IPS-20b (cell line): ENCODE measurements at regions not wholly inside any gene's neighbourhood (a gene's known extent, or its start where the extent isn't known, plus 50 kb on each side); places are given as distances from the start of the nearest gene placed in this dataset.

Experiments used
- H3K27ac ChIP-seq: one replicate; pipeline ENCODE4 v1.5.1; 2013; ENCODE audit warnings: low read length
- H3K27me3 ChIP-seq: 2 replicates; pipeline ENCODE4 v1.6.1; 2013; ENCODE audit warnings: mild to moderate bottlenecking, low read length, inconsistent platforms; ENCODE audit not compliant: insufficient read depth
- H3K36me3 ChIP-seq: 2 replicates; pipeline ENCODE4 v1.6.1; 2013; ENCODE audit warnings: low read depth, mild to moderate bottlenecking, inconsistent platforms, low read length, moderate library complexity; ENCODE audit not compliant: insufficient read depth
- H3K4me1 ChIP-seq: 2 replicates; pipeline ENCODE4 v1.6.1; 2013; ENCODE audit warnings: mild to moderate bottlenecking, control low read depth, inconsistent platforms, low read length, moderate library complexity; ENCODE audit not compliant: insufficient read depth
- H3K4me3 ChIP-seq: 2 replicates; pipeline ENCODE4 v1.5.1; 2013; ENCODE audit warnings: mild to moderate bottlenecking, low read length, inconsistent platforms
- H3K9ac ChIP-seq: 2 replicates; pipeline ENCODE4 v1.6.1; 2013; ENCODE audit warnings: low read depth, mild to moderate bottlenecking, inconsistent platforms, low read length, moderate library complexity
- H3K9me3 ChIP-seq: 2 replicates; pipeline ENCODE4 v1.6.1; 2013; ENCODE audit warnings: mild to moderate bottlenecking, low read depth, low read length, inconsistent platforms; ENCODE audit not compliant: insufficient read depth

DNA sequence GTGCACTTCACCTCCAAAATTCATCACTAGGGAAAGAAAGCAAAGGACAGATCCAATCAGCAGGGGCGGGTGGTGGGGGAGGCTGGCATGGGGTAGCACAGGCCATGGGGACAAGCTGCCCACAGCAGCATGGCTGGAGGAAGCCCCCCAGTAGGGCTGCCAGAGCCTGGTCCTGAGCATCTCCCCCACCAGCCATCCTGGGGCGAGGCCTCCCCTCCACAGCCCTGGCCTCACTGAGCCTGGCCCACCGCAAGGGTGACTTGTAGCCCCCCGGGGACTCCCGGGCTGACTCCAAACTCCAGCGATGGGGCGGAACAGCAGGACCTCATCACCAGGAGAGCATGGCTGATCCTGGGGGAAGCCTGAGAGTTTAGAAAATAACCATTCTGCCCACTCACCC, 92.4 kb upstream of the TCERG1L start:
- Histone ChIP-seq H3K27me3 (no peaks in the 10 kb centered on the region), H3K27ac (no peak overlapping the region), H3K4me1 (no peaks in the 10 kb centered on the region), H3K4me3 (no peak overlapping the region), H3K9me3 (no peaks in the 10 kb centered on the region), H3K36me3 (no peaks in the 10 kb centered on the region), H3K9ac (no peak overlapping the region)

DNA sequence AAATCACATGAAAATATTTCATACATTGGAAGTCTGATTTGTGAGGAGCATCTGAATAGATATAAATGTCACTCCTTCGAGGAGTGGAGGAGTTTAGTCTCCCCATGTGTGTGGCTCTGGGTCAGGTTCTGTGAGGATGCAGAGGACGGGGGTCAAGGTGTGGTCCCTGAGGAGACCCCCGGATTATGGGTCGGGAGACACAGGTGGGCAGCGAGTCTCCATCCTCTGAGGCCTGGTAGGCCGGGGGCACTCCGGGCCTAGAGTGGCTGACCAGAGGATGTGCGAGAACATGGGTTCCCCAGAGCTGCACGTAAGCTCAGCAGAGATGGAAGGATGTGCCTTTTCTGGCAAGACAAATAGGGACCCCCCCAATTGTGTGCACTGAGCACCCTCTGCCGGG, 93.4 kb upstream of the TCERG1L start:
- no peaks in the 10 kb centered on the region for H3K9me3 ChIP-seq
- H3K36me3 ChIP-seq: no peaks in the 10 kb centered on the region
- H3K9ac ChIP-seq: no peak overlapping the region
- H3K4me1 ChIP-seq: no peaks in the 10 kb centered on the region
- no peaks in the 10 kb centered on the region for H3K27me3 ChIP-seq
- H3K4me3 ChIP-seq: no peak overlapping the region
- no peak overlapping the region for H3K27ac ChIP-seq

DNA sequence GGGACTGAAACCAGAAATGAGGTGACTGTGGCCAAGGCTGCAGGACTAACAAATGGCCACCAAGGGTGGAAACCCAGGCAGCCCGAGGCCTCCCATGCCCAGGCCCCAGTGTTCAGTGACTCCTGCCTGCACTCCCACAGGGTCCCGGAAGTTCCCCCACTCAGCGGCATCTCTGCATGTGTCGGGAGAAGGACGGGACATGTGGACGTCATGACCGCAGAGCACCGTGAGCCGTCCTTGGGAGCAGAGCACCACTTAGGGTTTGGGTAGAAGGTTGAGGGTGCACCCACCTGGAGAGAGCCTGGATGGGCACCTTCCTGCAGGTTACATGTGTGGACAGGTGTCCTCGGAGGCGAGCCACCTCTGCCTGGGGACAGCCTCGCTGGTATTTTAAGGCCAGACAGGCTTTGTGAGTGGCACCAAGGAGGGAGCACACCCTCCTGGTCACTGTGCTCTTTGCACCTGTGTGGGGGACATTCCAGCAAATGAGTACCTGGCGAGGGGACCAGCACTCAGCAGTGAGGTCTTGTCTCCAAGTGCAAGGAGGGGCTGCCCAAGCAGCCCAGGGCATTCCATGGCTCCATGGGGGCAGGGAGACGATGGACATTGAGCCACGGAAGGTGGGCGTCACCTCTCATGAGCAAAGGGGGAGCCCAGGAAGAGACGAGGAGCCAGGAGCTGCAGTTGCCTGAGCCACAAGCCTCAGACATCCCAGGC, 95.3 kb upstream of the TCERG1L start:
- Histone ChIP-seq H3K9me3 (no peaks in the 10 kb centered on the region), H3K36me3 (no peaks in the 10 kb centered on the region), H3K4me1 (no peaks in the 10 kb centered on the region), H3K4me3 (no peak overlapping the region), H3K27me3 (no peaks in the 10 kb centered on the region), H3K27ac (no peak overlapping the region), H3K9ac (no peak overlapping the region)

DNA sequence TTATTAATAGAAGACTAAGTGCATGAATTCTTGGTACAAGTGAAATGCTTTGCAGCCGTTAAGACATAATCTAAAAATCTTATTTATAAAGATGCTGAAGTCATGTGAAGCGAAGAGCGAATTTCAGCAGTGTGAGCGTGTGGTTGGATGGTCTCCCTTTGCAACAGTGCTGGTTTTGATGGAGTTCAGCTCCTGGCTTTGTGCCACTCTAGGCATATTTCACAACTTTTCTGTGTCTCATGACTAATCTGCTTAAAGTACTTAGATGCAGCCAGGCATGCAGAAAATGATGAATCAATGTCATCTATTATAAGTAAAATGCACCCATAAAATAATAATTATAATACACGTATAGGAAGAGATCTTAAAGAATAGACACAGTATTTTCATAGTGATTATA, 107.2 kb upstream of the TCERG1L start:
- Histone ChIP-seq H3K9ac (no peak overlapping the region), H3K27me3 (no peaks in the 10 kb centered on the region), H3K4me3 (no peak overlapping the region), H3K27ac (no peak overlapping the region), H3K36me3 (no peaks in the 10 kb centered on the region), H3K9me3 (no peaks in the 10 kb centered on the region; the same call in 1 of the 2 replicates), H3K4me1 (no peaks in the 10 kb centered on the region)

DNA sequence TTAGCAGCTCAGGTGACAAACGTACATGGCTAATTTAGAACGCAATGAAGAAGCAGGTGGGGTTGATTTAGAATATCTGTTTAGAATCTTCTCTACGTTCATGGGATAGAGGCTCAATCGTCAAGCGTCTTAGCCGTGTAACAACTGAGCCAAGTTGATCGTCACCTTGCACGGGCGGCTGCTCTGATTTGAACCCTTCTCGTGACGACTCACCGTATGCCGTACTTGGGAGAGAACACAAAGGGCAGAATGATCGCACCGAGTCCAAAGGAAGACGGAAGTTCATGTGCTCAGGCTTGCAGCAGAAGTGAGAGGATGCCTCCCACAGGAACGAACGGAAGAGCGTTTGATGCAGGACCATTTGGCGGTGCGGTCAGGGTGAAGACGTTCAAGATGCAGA, 108.3 kb upstream of the TCERG1L start:
- Histone ChIP-seq H3K9me3 (no peaks in the 10 kb centered on the region; the same call in 1 of the 2 replicates), H3K27ac (no peak overlapping the region), H3K4me3 (no peak overlapping the region), H3K36me3 (no peaks in the 10 kb centered on the region), H3K27me3 (no peaks in the 10 kb centered on the region), H3K4me1 (no peaks in the 10 kb centered on the region), H3K9ac (no peak overlapping the region)

DNA sequence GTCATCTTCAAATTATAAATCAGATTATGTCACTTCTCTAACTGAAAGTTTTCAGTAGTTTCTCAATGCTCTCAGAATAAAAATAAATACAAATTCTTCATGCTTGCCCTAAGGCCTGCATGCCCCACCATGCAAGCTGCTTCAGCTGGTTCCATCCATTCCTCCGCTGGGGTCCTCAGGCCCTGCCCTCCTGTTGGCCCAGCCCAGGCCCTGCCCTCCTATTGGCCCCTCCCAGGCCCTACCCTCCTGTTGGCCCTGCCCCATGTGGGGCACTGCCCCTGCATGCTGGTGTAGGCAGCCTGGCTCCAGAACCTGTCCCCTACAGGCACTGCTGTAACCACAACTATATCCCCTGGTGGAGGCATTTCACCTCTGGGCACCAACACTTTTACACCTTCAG, 109.3 kb upstream of the TCERG1L start:
- Histone ChIP-seq H3K9me3 (no peaks in the 10 kb centered on the region; the same call in 1 of the 2 replicates), H3K9ac (no peak overlapping the region), H3K4me3 (no peak overlapping the region), H3K27ac (no peak overlapping the region), H3K4me1 (no peaks in the 10 kb centered on the region), H3K27me3 (no peaks in the 10 kb centered on the region), H3K36me3 (no peaks in the 10 kb centered on the region)

DNA sequence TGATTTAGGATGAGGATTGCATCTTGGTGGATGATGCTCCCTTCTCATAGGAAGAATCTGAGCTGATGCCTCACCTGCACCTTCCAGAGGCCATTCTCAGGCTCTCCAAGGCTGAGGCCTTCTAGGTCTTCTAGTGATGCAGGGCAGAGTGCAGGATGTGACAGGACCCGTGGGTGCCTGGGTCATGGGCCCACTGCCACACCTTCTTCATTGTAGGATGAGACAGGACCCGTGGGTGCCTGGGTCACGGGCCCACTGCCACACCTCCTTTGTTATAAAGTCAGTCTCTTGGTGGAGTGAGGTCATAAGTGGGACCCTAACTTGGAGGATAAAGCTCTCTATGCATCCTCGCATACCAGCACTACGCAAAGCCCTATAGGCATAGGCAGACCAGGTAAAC, 109.9 kb upstream of the TCERG1L start:
- H3K27me3 ChIP-seq: no peaks in the 10 kb centered on the region
- no peak overlapping the region for H3K4me3 ChIP-seq
- H3K9ac ChIP-seq: no peak overlapping the region
- no peaks in the 10 kb centered on the region for H3K36me3 ChIP-seq
- no peaks in the 10 kb centered on the region; the same call in 1 of the 2 replicates for H3K9me3 ChIP-seq
- H3K27ac ChIP-seq: no peak overlapping the region
- no peaks in the 10 kb centered on the region for H3K4me1 ChIP-seq

DNA sequence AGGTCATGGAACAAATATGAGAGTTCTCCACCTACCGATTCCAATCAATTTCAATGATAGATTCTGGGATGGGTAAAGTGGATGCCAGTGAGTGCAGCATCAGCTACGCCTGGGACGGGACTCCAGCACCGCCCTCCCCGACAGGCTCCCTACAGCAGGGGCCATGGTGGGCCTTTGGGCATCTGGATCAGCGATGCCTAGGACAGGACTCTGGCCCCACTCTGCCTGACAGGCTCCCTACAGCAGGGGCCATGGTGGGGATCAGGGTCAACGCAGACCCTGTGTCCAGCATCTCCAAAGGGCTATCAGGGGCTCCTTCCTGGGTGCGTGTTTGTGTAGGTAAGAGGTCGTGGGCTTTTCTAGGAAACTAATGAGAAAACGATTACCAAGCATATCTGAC, 111.2 kb upstream of the TCERG1L start:
- Histone ChIP-seq H3K9me3 (no peaks in the 10 kb centered on the region; the same call in 1 of the 2 replicates), H3K36me3 (no peaks in the 10 kb centered on the region), H3K4me1 (no peaks in the 10 kb centered on the region), H3K27me3 (no peaks in the 10 kb centered on the region), H3K27ac (no peak overlapping the region), H3K4me3 (no peak overlapping the region), H3K9ac (no peak overlapping the region)

DNA sequence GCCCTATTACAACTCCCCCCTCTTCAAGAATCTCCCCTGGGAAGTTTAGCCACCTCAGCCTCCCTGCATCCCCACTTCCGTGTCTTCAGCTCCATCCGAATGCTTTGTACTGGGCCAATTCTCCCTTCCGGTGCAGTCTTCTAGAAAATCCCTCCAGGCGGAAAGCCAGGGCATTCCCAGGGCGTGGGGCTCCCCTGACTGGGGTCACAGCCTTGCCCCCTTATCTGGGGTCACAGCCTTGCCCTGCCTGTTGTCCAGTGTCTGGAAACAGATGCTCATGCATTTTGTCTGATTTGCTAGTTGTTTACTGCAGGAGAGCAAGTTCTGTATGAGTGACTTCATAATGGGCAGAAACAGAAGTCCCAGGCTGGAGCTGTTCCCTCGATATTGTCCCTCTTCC, 112.5 kb upstream of the TCERG1L start:
- Histone ChIP-seq H3K27ac (no peak overlapping the region), H3K4me1 (no peaks in the 10 kb centered on the region), H3K9ac (no peak overlapping the region), H3K9me3 (no peaks in the 10 kb centered on the region; the same call in 1 of the 2 replicates), H3K4me3 (no peak overlapping the region), H3K27me3 (no peaks in the 10 kb centered on the region), H3K36me3 (no peaks in the 10 kb centered on the region)

DNA sequence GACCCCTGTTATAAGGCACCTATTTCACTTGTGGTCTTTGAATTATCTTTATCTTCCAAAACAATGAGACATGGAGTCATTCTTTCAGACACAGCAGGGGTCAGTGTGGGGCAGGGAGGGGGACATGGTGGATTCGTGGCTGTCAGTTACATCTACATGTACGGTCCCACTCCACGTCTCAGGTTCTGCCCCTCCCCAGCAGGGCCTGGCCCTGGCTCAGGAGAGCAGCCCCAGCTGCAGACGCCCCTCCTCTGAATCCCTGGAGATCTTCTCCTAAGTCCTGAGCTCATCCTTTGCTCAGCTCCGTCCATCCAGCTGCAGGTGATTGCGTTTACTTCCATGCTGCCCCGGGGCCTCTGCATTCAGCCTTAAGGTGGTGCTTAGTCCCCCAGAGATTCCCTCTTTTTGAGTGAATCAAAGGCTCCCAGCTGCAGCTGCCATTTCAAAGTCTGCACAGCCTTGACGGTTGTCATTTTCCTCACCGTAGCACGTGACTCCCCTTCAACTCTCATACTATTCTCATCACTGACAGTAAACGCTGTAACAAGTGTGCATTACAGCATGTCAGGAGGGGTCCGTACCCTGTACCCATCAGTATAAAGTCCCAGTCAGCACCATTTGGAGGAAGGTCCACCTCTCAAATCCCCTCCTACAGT, 113.4 kb upstream of the TCERG1L start:
- Histone ChIP-seq H3K4me3 (no peak overlapping the region), H3K27me3 (no peaks in the 10 kb centered on the region), H3K9me3 (no peaks in the 10 kb centered on the region; the same call in 1 of the 2 replicates), H3K9ac (no peak overlapping the region), H3K27ac (no peak overlapping the region), H3K36me3 (no peaks in the 10 kb centered on the region), H3K4me1 (no peaks in the 10 kb centered on the region)

DNA sequence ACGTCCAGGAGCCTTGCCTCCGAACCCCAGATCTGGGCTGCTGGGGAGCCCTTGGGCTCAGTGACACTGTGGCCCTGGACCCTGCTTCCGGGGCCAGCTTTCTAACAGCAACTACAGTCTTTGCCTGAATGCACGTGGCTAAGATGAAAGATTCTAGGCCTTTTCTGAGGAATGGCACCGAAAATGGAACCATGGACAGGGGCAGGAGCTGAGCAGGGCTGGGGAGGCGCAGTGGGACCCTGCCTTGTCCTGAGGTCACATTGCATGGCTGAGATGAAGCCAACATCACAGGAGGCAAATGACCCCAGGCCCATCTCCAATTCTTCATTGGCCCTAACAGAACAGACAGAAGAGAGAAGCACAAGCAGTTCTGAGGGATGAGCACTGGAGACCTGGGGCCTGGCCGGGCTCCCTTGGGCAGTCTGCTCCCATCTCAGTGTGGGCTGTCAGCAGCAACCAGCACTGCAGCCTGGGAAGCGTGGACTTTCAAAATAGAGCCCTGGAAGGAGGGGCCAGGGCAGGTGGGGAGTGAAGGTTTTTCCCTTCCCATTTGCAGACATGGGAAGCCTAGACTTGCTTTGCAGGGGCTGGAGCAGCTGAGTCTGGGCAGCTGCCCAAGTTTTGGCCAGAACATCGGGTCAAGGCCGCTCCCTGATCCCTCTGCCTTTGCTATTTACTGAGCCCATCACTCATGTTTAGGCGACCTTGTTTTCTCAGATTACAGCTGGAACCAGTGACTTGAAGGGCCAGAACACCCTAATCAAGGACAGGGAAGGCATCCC, 114.4 kb upstream of the TCERG1L start:
- no peak overlapping the region for H3K4me3 ChIP-seq
- H3K4me1 ChIP-seq: no peaks in the 10 kb centered on the region
- H3K27ac ChIP-seq: no peak overlapping the region
- H3K9ac ChIP-seq: no peak overlapping the region
- no peaks in the 10 kb centered on the region; the same call in 1 of the 2 replicates for H3K9me3 ChIP-seq
- no peaks in the 10 kb centered on the region for H3K36me3 ChIP-seq
- no peaks in the 10 kb centered on the region for H3K27me3 ChIP-seq

DNA sequence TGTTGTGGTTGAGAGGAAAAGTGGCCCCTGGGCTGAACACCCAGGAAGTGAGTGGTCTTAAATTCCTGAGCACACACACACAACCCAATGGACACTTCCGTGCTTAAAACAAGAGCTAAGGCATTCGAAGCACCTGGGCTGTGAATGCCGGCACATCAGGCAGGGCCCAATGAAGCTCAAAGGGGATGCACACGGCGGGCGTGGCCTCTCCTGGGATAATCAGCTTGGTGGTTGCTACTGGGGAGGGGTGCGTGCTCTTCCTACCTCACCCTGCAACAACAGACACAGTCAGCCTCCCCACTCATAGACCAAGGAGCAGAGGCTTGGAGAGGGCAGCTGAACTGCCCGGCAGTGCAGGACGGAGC, 115.0 kb upstream of the TCERG1L start:
- H3K9me3 ChIP-seq: no peaks in the 10 kb centered on the region; the same call in 1 of the 2 replicates

More for the DNA sequence above, 115.0 kb upstream of the TCERG1L start:
- no peak overlapping the region for H3K9ac ChIP-seq
- H3K36me3 ChIP-seq: no peaks in the 10 kb centered on the region
- H3K27ac ChIP-seq: no peak overlapping the region
- H3K4me3 ChIP-seq: no peak overlapping the region
- no peaks in the 10 kb centered on the region for H3K27me3 ChIP-seq
- H3K4me1 ChIP-seq: no peaks in the 10 kb centered on the region
